Endothelial cell of hepatic sinusoid (primary cell): ENCODE measurements at regions not wholly inside any gene's neighbourhood (a gene's known extent, or its start where the extent isn't known, plus 50 kb on each side); places are given as distances from the start of the nearest gene placed in this dataset.

Source experiments
- in situ Hi-C: cut with HindIII; loops from 2 replicates; pipeline ENCODE4 v1.10.0; 2017; ENCODE audit warnings: low sequenced_read_pairs

DNA sequence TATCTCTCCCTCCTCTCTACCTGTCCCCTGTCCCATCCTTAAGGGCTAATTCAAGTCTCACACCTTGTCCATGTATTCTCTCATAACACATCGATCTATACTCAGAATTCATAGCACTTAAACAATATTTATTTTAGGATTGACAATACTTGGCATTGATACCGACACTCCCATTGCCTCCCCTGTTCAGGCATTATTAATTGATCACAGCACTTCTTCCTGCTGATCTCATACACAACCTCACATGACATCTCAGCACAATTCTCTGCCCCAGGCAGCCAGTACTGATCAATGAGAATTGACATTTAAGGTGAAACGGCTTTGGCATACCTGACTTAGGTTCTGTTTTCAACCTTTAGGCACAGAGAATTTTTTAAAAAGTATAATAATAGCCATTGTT is 582.4 kb upstream of the BRINP1 start:
- in situ Hi-C loops, result no loop called here

DNA sequence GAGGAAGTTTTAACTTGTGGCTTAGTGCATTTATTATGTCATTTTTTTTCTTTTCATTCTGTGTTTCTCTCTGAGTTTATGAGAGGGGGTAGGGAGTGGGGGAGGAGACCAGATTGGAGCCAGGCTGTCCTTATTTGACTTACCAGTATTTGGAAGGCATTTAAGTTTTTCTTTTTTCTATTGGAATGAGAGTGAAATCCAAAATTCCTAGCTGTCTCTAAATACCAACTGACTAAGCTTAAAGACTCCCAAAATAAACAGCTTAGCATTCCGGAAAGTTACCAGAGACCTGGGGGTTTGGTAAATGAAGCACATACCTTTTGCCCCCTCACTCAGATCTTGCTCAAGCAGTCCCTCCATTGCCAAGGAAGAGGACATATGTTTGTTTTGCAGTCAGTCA is 581.9 kb upstream of the BRINP1 start:
- in situ Hi-C loops, result no loop called here

DNA sequence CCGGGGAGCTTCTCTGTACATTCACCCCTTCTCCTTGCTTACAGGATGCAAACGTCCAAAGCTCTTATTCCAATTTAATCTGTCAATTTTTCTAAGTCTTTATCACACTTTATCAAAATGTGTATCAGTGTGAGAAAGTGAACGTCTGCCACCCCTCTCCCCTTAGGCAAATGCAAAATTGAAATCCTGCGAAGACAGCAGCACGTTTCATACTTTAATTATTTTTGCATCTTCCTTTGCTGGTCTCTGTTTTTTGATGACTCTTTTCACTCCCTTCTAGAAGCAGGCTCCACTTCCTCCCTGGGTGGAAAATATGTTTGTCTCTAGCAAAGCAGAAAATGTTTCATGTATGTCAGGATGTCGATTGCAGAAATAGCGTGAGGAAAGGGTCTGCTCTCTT is 576.5 kb upstream of the BRINP1 start:
- in situ Hi-C loops, result no loop called here

DNA sequence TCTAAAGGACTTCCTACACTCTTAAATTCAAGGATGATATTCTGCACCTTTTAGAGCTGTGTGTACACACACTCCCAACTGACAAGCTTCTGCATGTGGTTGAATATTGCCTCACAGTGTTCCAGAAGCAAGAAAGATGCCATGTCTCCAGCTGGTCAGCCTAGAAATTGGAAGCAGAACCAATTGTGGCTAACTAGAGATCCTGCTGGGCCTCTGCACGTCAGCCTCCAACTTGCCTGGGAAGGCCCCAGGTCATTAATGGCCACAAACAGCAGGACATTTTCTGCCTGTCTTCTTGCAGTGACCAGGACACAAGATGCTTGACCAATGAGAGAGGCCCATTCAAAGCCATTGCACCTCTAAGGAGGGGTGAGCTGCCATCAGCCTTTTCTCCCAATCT is 571.9 kb upstream of the BRINP1 start:
- in situ Hi-C loops, result no loop called here

DNA sequence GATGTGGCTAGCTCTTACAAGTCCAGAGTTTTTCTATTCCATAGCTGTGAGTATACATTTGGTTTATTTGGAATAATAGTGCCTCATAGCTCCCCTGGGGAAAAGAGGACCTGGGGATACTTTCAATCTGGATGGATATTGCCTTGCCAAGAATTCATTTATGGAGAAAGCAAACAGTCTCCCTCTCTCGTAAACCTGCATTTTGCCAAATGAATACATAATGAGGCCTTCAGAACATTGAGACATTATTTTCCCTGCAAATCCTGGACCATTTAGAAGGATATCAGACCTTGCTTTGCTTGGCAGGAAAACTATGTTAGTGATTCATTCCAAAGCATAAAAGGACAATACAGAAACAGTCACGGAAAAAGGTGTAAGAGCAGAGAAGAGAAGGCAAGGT is 569.6 kb upstream of the BRINP1 start:
- in situ Hi-C loops, result no loop called here

GRCh38 chr9:119934497-119934896 is 565.3 kb upstream of the BRINP1 start:
- in situ Hi-C loops, result no loop called here

DNA sequence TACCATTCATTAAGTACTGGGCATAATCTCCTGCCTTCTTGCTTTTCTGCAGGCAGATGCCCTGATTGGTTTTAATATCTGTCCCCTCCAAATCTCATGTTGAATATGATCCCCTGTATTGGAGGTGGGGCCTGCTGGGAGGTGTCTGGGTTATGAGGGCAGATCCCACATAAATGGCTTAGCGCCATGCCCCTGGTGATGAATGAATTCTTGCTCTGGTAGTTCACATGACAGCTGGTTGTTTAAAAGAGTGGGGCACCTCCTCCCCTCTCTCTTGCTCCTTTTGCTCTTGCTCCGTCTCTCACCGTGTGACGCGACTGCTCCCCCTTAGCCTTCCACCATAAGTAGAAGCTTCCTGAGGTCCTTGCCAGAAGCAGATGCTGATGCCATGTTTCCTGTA is 564.0 kb upstream of the BRINP1 start:
- in situ Hi-C loops, result no loop called here

DNA sequence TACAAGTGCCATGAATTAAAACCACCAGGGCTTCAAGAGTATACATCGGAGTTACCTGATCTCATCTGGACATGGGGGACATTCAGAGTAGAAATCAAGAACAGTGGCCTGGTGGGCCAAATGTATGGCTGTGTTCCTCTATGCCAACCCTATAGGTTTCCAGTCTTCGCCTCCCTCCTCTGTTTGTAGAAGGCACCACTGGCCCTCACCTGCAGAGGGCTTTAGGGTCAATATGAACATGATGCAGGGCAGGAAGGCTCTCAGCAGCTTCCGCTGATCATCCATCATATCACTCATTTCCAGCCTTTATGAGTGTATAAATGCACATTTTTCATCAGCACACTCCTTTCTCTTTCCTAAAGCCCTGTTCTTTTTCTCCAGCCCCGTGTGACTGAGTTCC is 555.5 kb upstream of the BRINP1 start:
- in situ Hi-C loops, result no loop called here

- in situ Hi-C loops, result no loop called here
Observed at GRCh38 chr9:119917175-119917574, 547.9 kb upstream of the BRINP1 start.

- in situ Hi-C loops, result no loop called here
Observed at GRCh38 chr9:119907056-119907455, 537.8 kb upstream of the BRINP1 start.

DNA sequence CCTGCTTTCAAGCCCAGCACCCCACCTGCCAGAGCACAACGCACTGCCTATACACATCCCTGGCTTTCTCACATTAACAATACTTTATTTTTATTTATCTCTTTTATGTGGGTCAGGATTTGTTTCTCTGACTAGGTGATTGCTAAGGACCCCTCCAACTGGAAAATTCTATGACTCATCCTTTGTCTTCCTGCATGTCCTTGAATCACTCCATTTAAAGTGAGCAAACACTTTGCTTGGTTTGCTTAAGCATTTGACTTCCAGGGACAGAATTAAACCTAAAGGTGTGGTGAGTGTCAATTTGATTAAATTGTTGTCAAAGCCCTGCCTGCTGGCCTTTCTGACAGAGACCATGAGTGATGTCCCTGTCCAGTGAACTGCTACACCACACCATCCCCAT is 536.5 kb upstream of the BRINP1 start:
- in situ Hi-C loops, result no loop called here

GRCh38 chr9:119903851-119904250 is 534.6 kb upstream of the BRINP1 start:
- in situ Hi-C loops, result no loop called here

- in situ Hi-C loops, result no loop called here
Observed at GRCh38 chr9:119902611-119903010, 533.4 kb upstream of the BRINP1 start.

GRCh38 chr9:119898316-119898715 is 529.1 kb upstream of the BRINP1 start:
- in situ Hi-C loops, result no loop called here

DNA sequence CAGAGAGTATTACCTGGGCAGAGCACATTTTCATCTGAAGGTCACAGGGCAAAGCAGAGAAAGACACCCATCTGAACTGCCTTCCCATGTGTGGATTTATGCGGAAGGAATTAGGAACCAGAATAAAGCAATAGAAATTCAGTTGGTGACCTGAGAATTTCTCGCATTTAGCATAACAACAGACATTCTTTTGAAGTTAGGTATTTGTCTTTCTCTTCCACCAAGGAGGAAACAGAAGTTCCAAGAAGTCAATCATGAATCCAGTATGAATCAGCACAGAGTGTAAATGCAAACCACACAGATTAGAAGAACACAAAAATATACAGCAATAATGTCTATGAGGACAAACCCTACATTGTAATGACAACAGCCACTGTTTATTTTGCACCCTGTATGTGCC is 515.2 kb upstream of the BRINP1 start:
- in situ Hi-C loops, result no loop called here

- in situ Hi-C loops, result no loop called here
Observed at GRCh38 chr9:119881898-119882297, 512.7 kb upstream of the BRINP1 start.

GRCh38 chr9:119880361-119880760 is 511.1 kb upstream of the BRINP1 start:
- in situ Hi-C loops, result no loop called here

DNA sequence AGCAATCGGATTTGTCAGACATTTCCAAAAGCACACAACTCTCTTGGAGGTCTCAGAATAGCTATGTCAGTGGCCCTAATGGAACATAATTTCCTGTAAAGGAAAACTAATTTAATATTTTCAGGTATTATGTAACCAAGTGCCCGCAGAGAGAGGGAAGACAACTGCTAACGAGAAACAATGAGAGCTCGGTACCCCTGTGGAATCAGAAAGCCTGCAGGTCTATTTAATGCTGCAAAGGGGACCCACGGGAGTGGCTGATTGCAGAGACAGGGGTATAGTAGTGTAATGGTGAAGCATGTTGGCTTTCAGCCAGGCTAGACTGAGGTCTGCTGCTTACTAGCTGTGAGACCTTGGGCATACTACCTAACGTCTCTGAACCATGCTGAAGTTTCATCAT is 508.1 kb upstream of the BRINP1 start:
- in situ Hi-C loops, result no loop called here

DNA sequence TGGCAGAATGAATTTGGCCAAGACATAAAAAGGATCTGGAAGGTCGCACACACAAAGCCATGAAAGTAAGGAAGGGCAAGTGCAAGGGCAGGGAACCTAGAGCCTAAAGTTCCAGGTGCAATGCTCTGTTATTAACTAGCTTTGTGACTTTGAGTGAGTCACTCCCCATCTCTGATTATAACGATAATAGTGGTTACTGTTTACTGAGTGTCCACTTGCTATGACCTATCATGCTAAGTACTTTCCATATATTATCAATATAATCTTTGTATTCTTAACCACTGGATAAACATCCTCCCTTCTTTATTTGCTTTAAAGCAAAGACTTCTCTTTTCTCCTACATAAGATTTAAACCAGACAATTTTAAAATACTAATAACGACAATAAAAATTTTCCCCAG is 504.6 kb upstream of the BRINP1 start:
- in situ Hi-C loops, result loop anchor here (5.0 kb wide), 1 partner anchor 67 kb away; no protein-coding TSS in a partner anchor

- in situ Hi-C loops, result loop anchor here (5.0 kb wide), 1 partner anchor 63 kb away; no protein-coding TSS in a partner anchor
Observed at GRCh38 chr9:119870251-119870650, 501.0 kb upstream of the BRINP1 start.

DNA sequence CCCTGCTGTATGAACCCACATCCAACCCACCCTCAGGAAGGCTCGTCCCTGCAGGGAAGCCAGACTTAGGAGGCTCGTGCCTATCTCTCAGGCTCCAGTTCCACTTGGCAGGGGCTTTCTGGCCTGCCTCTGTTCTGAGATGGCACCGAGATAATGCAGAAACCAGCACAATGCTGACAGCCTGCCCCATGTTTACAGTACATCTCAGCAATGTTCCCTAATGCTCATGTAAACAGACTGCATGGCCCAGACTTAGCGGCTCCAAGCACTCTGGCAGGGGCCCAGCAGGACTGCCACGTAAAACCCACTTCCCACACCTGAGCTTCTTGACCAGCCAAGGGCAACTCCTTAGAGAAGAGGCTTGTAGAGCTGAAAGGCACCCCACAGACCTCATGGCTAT is 499.5 kb upstream of the BRINP1 start:
- in situ Hi-C loops, result no loop called here

DNA sequence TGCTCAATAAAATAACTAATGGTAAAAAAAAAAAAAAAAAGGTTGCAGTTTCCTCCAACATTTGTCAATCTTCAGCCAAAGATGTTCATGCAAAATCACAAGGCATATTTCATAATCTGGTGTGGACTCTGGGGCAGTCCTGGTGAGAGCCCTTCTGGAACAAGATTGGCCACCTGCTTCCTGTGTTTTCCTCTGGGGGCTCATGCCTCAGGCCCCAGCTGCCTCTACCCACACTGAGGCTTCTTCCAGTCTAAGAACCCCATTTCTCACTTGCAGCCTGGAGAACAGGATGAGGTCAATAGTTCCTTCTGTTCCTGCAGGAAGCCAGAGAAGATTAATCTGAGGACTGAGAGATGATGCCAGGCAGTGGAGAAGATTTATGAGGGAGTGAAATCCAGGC is 492.6 kb upstream of the BRINP1 start:
- in situ Hi-C loops, result no loop called here

GRCh38 chr9:119859128-119859527 is 489.9 kb upstream of the BRINP1 start:
- in situ Hi-C loops, result no loop called here

- in situ Hi-C loops, result no loop called here
Observed at GRCh38 chr9:119853126-119853525, 483.9 kb upstream of the BRINP1 start.
